ENCODE measurements at regions not wholly inside any gene's neighbourhood (a gene's known extent, or its start where the extent isn't known, plus 50 kb on each side); places are given as distances from the start of the nearest gene placed in this dataset.

GRCh38 chr21:16072737-16073136 lies 343.0 kb downstream of the USP25 start:
- H3K4me2 ChIP-seq = no peak overlapping the region
- no peaks in the 10 kb centered on the region for H3K9me3 Mint-ChIP-seq

GRCh38 chr21:16073586-16073985 lies 343.8 kb downstream of the USP25 start:
- Histone ChIP-seq H3K4me1 (ENCODE audit: insufficient read depth) (0 out of 2 replicates have a peak, but pooled peaks cover 6% of the 10 kb centered on the region), H3K27me3 (ENCODE audit: insufficient read depth) (no peaks in the 10 kb centered on the region), H3K4me3 (no peak overlapping the region), H2AFZ (no peak overlapping the region), H3K36me3 (ENCODE audit: insufficient read depth) (no peaks in the 10 kb centered on the region), H3K9me2 (ENCODE audit: insufficient read depth) (no peaks in the 10 kb centered on the region), H3F3A (replicated peaks; ENCODE audit: low read depth) (no peaks in the 10 kb centered on the region), H3K79me2 (replicated peaks; ENCODE audit: insufficient read depth) (no peaks in the 10 kb centered on the region), H3K4me2 (no peak overlapping the region), H4K20me1 (replicated peaks; ENCODE audit: insufficient read depth) (no peaks in the 10 kb centered on the region), H3K27ac (ENCODE audit: low read depth) (no peak overlapping the region)
- Mint-ChIP-seq H3K4me3 (no peak overlapping the region), H3K4me1 (peaks cover 11% of the 10 kb centered on the region), H3K27me3 (ENCODE audit: insufficient read depth, low read depth, poor library complexity) (no peaks in the 10 kb centered on the region), H3K9me3 (no peaks in the 10 kb centered on the region), H3K36me3 (ENCODE audit: low read depth) (no peaks in the 10 kb centered on the region), H3K27ac (no peak overlapping the region)
- ATAC-seq (no peak), DNase-seq (ENCODE audit: low spot score) (no peak)
- TF ChIP-seq EZH2phosphoT487 (IDR thresholded peaks at IDR 0.05; ENCODE audit: unreplicated experiment) = no peak
- no peak for TF ChIP-seq STAT1 (IDR thresholded peaks at IDR 0.05; ENCODE audit: unreplicated experiment)
- no peak for TF ChIP-seq ETS1 (IDR thresholded peaks at IDR 0.05)
- no peak for TF ChIP-seq EZH2 (IDR thresholded peaks at IDR 0.05; ENCODE audit: low read depth, unreplicated experiment)
- no peak for TF ChIP-seq ZNF331 (CRISPR knock-in tag; IDR thresholded peaks at IDR 0.05; ENCODE audit: low read depth)
- TF ChIP-seq CTCF (conservative IDR thresholded peaks at IDR 0.05; ENCODE audit: low read depth in 2 of 2) = no peak
- TF ChIP-seq POLR2AphosphoS5 (IDR thresholded peaks at IDR 0.05; ENCODE audit: low read depth) = no peak
- no peak for TF ChIP-seq NANOG (IDR thresholded peaks at IDR 0.05; ENCODE audit: borderline replicate concordance)
- TF ChIP-seq ZNF114 (CRISPR knock-in tag; IDR thresholded peaks at IDR 0.05) = no peak

More at GRCh38 chr21:16072737-16073136, 343.0 kb downstream of the USP25 start:
- no peak for TF ChIP-seq STAT1 (IDR thresholded peaks at IDR 0.05; ENCODE audit: unreplicated experiment)
- H3K9me2 ChIP-seq (ENCODE audit: insufficient read depth) = no peaks in the 10 kb centered on the region
- no peaks in the 10 kb centered on the region for H3F3A ChIP-seq (replicated peaks; ENCODE audit: low read depth)
- H2AFZ ChIP-seq = no peak overlapping the region; the same call in 1 of the 2 replicates
- H3K4me1 Mint-ChIP-seq = peaks cover 11% of the 10 kb centered on the region
- H3K36me3 Mint-ChIP-seq (ENCODE audit: low read depth) = no peaks in the 10 kb centered on the region
- H3K4me1 ChIP-seq (ENCODE audit: insufficient read depth) = 0 out of 2 replicates have a peak, but pooled peaks cover 6% of the 10 kb centered on the region
- H4K20me1 ChIP-seq (replicated peaks; ENCODE audit: insufficient read depth) = no peaks in the 10 kb centered on the region
- no peaks in the 10 kb centered on the region for H3K27me3 ChIP-seq (ENCODE audit: insufficient read depth)
- DNase-seq (ENCODE audit: low spot score) (no peak), ATAC-seq (no peak)
- H3K4me3 Mint-ChIP-seq = no peak overlapping the region
- no peak overlapping the region for H3K27ac ChIP-seq (ENCODE audit: low read depth)
- H3K79me2 ChIP-seq (replicated peaks; ENCODE audit: insufficient read depth) = no peaks in the 10 kb centered on the region
- H3K4me3 ChIP-seq = no peak overlapping the region
- no peaks in the 10 kb centered on the region for H3K27me3 Mint-ChIP-seq (ENCODE audit: insufficient read depth, low read depth, poor library complexity)
- H3K36me3 ChIP-seq (ENCODE audit: insufficient read depth) = no peaks in the 10 kb centered on the region
- no peak overlapping the region for H3K27ac Mint-ChIP-seq

All from GM23338 (cell line).